AG09309 (cell line): ENCODE measurements at regions not wholly inside any gene's neighbourhood (a gene's known extent, or its start where the extent isn't known, plus 50 kb on each side); places are given as distances from the start of the nearest gene placed in this dataset.

Experiments
- DNase-seq: peaks from one replicate; pipeline ENCODE4 v3.0.0-alpha.2; 2010; ENCODE audit warnings: low read depth
- H3K4me3 ChIP-seq: 2 replicates; pipeline ENCODE4 v1.5.1; 2011; ENCODE audit warnings: mild to moderate bottlenecking, low read depth, low read length, moderate library complexity; ENCODE audit not compliant: control insufficient read depth
- TF ChIP-seq, protein P1 (sequence below): IDR thresholded peaks from 2 replicates; pipeline ENCODE4 v1.5.1; 2011; ENCODE audit warnings: mild to moderate bottlenecking, low read depth, low read length, inconsistent platforms; ENCODE audit not compliant: insufficient read depth, control insufficient read depth; ENCODE audit errors: missing control alignments

DNA sequence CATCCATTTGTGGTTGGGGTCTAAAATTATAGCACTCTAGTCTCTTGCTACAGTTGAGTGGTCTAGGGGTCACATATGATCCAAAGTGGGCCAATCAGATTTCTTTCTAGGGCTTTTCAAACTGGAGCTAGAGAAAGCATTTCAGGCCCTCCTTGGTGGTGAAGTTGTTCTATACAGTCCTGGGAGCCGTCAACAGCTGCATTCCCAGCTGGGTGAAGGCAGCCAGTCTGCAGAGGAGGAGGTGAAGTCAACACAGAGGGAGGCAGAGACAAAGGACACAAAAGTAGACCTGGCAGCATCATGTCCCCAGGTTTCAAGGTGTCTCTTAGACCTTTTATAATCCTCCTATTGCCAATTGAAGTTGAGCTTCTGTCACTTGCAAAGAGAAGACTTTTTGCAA lies 518.2 kb downstream of the BNC2 start:
- H3K4me3 ChIP-seq, result no peak overlapping the region
- TF ChIP-seq, protein P1, sequence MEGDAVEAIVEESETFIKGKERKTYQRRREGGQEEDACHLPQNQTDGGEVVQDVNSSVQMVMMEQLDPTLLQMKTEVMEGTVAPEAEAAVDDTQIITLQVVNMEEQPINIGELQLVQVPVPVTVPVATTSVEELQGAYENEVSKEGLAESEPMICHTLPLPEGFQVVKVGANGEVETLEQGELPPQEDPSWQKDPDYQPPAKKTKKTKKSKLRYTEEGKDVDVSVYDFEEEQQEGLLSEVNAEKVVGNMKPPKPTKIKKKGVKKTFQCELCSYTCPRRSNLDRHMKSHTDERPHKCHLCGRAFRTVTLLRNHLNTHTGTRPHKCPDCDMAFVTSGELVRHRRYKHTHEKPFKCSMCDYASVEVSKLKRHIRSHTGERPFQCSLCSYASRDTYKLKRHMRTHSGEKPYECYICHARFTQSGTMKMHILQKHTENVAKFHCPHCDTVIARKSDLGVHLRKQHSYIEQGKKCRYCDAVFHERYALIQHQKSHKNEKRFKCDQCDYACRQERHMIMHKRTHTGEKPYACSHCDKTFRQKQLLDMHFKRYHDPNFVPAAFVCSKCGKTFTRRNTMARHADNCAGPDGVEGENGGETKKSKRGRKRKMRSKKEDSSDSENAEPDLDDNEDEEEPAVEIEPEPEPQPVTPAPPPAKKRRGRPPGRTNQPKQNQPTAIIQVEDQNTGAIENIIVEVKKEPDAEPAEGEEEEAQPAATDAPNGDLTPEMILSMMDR, result no peak
- no peak for DNase-seq

DNA sequence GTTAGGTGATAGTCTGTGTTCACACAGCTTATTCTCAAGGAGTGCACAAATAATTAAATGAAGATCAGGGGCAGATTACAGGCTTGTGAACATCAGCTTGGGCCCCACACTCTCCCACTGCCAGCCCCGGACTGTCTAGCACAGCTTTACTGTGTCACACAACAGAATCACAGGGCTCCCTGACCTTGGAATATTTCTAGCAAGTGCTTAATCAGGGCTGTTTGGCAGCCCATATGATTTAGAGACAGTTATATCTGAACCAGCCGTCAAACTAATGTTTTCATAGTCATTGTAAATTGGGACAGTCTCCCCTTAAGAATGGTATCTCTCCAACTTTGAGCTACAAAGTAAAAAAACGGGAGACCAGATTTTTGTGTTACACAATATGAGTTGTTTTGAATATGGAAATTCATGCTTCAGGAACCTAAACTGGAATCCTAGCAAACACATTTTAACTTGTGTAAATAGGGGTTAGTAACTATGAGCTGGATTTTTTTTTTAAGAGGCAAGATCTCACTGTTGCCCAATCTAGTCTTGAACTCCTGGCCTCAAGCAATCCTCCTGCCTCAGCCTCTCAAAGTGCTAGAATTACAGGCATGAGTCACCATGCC lies 517.6 kb downstream of the BNC2 start:
- TF ChIP-seq, protein P1, result no peak
- H3K4me3 ChIP-seq, result no peak overlapping the region
- peak; percentile 37 for DNase-seq

DNA sequence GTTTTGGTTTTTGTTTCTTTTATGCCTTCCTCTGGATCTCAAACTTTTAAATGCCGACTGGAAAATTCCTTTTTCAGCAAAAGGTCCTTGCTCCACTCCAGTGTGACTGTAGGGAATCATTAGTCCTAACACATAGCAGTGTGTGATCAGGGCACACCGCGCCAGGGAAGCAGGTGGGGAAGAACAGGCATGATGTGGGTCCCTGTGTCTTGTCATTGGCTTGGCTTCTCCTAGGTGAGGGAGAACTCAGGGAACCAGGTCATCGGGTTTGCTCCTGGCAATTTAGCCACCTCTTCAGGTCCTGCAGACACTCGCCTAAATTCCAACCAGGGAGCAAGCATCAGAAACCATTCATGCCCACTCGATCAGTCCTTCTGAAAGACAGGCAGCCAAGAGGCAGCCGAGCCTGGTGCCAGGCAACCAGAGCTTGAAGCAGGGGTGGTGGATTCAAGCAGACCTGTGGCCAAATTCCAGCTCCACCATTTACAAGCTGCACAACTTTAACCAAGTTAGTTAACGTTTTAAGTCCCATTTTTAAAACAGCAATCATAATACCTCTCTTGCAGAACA lies 514.2 kb downstream of the BNC2 start:
- TF ChIP-seq, protein P1, result no peak
- no peak for DNase-seq
- no peak overlapping the region for H3K4me3 ChIP-seq

DNA sequence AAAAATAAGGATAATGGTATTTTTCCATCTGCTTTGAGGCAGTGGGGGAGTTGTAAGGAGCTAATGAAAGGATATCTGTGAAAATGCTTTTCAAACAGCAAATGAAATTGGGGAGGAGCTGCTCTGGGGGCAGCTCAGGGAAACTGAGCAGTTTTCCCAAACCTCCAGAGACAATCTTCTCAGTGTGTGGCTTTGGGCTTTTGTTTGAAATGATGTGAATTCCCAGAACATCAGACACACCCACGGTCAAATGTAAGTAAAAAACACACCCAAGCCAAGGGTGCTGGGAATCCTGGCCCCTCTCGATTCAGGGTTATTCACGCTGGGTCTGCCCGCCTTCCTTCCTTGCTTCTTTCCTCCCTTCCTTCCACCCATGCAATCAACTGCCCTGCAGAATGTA lies 512.6 kb downstream of the BNC2 start:
- no peak overlapping the region for H3K4me3 ChIP-seq
- no peak for DNase-seq
- TF ChIP-seq, protein P1, result no peak

DNA sequence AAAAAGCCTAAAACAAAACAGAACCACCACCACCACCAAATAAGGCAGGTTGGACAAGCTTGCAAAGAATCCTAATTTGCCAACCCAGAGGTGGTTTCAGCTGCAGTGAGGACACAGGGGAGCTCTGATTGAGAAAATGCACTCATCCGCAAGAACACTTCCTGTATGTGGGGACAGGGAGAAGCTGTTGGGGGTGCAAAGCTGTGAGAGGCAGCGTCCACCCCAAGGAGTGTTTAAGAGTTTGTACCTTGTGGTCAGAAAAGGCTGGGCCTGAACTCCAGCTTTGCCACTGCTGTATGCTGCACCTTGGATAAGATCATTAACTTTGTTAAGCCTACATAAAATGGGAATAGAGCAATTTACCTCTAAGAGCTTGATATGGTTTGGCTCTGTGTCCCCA lies 511.7 kb downstream of the BNC2 start:
- TF ChIP-seq, protein P1, result no peak
- DNase-seq, result no peak
- no peak overlapping the region for H3K4me3 ChIP-seq
